Small intestine (tissue), 7 donors: ENCODE measurements at regions not wholly inside any gene's neighbourhood (a gene's known extent, or its start where the extent isn't known, plus 50 kb on each side); places are given as distances from the start of the nearest gene placed in this dataset.

Experiments used
- DNase-seq, 2 donors: peaks; one replicate each; pipeline versions ENCODE4 v3.0.0 to v3.0.0-alpha.2; 2013
- FAIRE-seq: peaks from 2 replicates; lab custom pipeline; 2012; peaks lifted over from hg19 to GRCh38; lab: Jason Lieb, UNC
- H3K27ac ChIP-seq, 3 donors: one replicate each; pipeline ENCODE4 v1.5.1; 2013; ENCODE audit warnings: low read length in 2 of 3, mild to moderate bottlenecking in 2 of 3, control low read depth in 1 of 3, inconsistent platforms in 1 of 3, low read depth in 1 of 3, moderate library complexity in 1 of 3
- H3K27me3 ChIP-seq, 3 donors: one replicate each; pipeline ENCODE4 v1.6.1; 2013; ENCODE audit warnings: low read length in 3 of 3, inconsistent platforms in 1 of 3; ENCODE audit not compliant: control insufficient read depth in 3 of 3, insufficient read depth in 3 of 3
- H3K36me3 ChIP-seq, 3 donors: one replicate each; pipeline ENCODE4 v1.6.1; 2013; ENCODE audit warnings: low read length in 3 of 3, inconsistent platforms in 1 of 3, low read depth in 1 of 3, mild to moderate bottlenecking in 1 of 3, moderate library complexity in 1 of 3; ENCODE audit not compliant: control insufficient read depth in 3 of 3, insufficient read depth in 2 of 3
- H3K4me1 ChIP-seq, 3 donors: one replicate each; pipeline ENCODE4 v1.6.1; 2013; ENCODE audit warnings: low read length in 2 of 3, inconsistent platforms in 1 of 3, low read depth in 1 of 3, mild to moderate bottlenecking in 1 of 3, moderate library complexity in 1 of 3; ENCODE audit not compliant: control insufficient read depth in 3 of 3, insufficient read depth in 2 of 3
- H3K4me3 ChIP-seq, 3 donors: one replicate each; pipeline ENCODE4 v1.5.1; 2013; ENCODE audit warnings: low read length in 3 of 3, control low read depth in 1 of 3, inconsistent platforms in 1 of 3, low read depth in 1 of 3, mild to moderate bottlenecking in 1 of 3, moderate library complexity in 1 of 3
- H3K9me3 ChIP-seq, 2 donors: one replicate each; pipeline ENCODE4 v1.6.1; 2013; ENCODE audit warnings: low read depth in 1 of 2, low read length in 1 of 2; ENCODE audit not compliant: control insufficient read depth in 2 of 2, insufficient read depth in 1 of 2
- WGBS, 3 donors: extraction: QIAGEN DNeasy Blood & Tissue Kit; methylation state at CpG; one replicate each; pipeline ENCODE4 v1.1.7; 2013; 5-methylcytosine and 5-hydroxymethylcytosine counted together
- donor health status: healthy with polysubstance abuse.
- donor health status: control.
- donor health status: control.
- donor health status: Bipolar disorder and iron deficiency.
- donor health status: healthy.

DNA sequence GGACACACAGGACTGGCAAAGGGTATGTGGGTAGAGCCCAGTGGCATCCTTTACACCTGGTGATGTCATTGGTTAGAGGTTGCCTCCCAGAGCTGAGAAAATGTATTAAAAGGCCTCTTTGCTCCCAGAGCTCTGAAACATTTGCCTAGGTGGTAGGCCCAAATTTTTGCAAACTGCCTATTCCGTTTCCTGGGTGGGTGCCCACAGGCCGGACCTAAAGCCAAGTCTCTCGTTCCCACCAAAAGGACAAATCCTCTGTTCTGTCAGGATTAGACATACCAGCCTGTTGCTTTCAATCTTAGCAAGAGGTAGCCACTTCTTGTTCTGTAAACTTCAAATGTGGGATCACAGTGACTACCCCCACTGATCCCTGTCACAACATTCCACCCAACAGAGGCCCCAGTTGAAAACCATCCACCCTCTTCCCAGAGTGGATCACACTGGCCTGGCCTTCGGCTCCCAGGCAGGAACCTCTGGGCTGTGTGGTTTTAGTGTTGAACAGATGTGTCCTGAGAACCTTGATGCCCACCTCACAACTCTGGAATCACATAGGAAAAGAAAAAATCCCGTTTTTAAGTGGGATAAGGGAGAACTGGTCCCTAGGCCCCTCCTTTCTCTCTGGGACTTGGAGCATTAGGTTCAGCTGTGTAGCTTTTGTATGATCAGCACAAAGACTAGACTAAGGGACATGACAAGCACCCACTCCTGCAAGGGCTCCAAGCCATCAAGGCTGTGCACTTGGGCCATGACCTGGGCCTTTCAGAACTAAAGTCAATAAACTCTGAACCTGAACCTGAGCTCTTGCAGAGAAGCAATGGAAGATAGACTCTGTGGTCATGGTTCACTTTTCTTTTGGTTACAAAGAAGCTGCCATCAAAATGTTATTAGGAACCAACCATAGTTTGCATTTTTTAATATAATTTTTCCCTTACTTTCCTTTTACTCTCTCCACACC lies 211.3 kb downstream of the CYP26B1 start:
- FAIRE-seq (no peak), DNase-seq (no peak)
- Histone ChIP-seq H3K9me3 (no peaks in the 10 kb centered on the region), H3K4me1 (peaks cover 0 to 13% (median 3%) of the 10 kb centered on the region in 3 donors), H3K4me3 (no peak overlapping the region), H3K27ac (no peak overlapping the region), H3K27me3 (no peaks in the 10 kb centered on the region), H3K36me3 (no peaks in the 10 kb centered on the region)
- WGBS, 3 donors = 79 to 91% (median 81%) methylated on average over 5 of the region's 5 CpGs

DNA sequence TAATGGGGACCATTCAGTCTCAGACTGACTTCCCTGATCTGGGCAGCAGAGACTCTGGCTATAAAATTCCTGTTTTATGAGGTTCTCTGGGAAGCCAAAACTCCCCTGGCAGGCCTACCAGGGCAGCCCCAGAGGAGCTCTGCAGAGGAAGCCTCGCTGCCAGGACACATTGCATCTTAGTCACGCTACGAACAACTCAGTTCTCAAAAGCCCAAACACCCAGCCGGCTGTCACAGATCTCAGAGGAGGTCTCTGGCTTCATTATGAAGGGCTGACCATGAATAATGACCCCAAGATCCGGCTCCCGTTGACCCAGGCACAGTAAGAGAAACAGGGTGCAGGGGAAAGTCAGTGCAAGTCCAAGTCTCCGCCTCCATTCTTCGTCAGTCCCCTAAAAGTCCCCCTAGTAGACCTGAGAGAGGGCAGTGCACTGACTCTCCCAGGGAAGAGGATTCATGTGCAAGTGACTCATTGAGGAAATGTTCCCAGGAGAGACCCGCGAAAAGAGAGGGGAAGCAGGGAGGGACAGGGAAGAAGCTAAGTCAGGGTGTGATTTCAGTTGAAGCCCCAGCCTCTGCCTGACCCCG lies 212.3 kb downstream of the CYP26B1 start:
- FAIRE-seq = no peak
- no peaks in the 10 kb centered on the region for H3K36me3 ChIP-seq

DNA sequence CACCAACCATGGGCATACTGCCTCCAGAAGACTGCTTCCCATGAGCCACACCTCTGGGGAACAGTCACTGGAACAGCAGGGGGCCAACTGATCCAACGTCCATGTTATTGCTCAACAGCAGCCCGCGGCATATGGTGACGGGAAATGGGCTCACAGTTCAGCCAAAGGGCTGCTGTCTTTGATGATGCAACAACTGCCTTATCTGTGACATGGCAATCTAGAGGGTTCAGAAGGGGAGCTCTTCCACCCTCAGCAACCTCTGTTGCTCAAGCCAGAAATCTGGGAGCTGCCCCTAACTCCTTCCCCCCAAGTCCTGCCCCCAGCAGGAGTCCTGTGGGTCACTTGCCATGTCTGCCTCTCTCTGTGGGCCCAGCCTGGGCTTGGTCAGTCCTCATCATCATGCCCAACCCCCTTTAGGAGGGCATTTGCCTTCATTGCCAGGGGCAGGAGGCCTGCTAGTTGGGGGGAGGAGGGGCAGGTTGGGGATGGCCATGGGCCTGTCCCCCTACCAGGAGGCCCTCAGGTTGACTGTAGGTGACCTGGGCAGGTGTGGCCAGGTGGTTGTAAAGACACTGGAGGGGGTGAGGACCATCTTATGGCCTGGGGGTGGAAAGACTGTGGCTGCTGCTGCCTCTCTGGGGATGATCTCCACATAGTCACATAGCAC lies 212.9 kb downstream of the CYP26B1 start:
- DNase-seq (peak; percentile 43 to 51), FAIRE-seq (no peak)
- Histone ChIP-seq H3K27ac (no peak overlapping the region), H3K4me1 (peaks cover 2 to 19% (median 5%) of the 10 kb centered on the region in 3 donors), H3K27me3 (no peaks in the 10 kb centered on the region), H3K4me3 (no peak overlapping the region), H3K9me3 (no peaks in the 10 kb centered on the region), H3K36me3 (no peaks in the 10 kb centered on the region)
- WGBS, 3 donors = 49 to 64% (median 50%) methylated on average over 4 of the region's 4 CpGs

More for the DNA sequence above, 212.3 kb downstream of the CYP26B1 start:
- H3K27me3 ChIP-seq = no peaks in the 10 kb centered on the region
- no peak overlapping the region for H3K27ac ChIP-seq
- H3K4me1 ChIP-seq = peaks cover 0 to 13% (median under 1%) of the 10 kb centered on the region in 3 donors
- H3K9me3 ChIP-seq = no peaks in the 10 kb centered on the region
- no peak for DNase-seq
- H3K4me3 ChIP-seq = no peak overlapping the region
- 70 to 85% (median 84%) methylated on average over 11 of the region's 11 CpGs for WGBS, 3 donors

DNA sequence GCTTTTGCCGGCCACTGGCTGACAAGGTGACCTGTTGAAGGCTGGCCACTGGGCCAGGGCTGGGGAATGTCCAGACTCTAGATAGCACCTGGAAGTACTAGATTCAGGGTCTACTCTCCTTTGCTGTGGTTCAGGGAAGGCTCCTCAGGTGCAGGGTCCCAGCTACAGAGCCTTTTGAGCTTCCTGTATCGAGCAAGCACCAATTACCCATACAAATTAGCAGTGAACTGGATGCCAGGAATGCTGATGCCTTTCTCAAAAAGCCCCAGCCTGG lies 213.4 kb downstream of the CYP26B1 start:
- H3K36me3 ChIP-seq = no peaks in the 10 kb centered on the region
- no peak overlapping the region for H3K27ac ChIP-seq
- no peak for FAIRE-seq
- no peaks in the 10 kb centered on the region for H3K27me3 ChIP-seq
- H3K4me1 ChIP-seq = peaks cover 2 to 19% (median 7%) of the 10 kb centered on the region in 3 donors
- 81 to 100% (median 91%) methylated on average over 2 of the region's 2 CpGs for WGBS, 3 donors
- H3K4me3 ChIP-seq = no peak overlapping the region
- DNase-seq = no peak
- no peaks in the 10 kb centered on the region for H3K9me3 ChIP-seq

DNA sequence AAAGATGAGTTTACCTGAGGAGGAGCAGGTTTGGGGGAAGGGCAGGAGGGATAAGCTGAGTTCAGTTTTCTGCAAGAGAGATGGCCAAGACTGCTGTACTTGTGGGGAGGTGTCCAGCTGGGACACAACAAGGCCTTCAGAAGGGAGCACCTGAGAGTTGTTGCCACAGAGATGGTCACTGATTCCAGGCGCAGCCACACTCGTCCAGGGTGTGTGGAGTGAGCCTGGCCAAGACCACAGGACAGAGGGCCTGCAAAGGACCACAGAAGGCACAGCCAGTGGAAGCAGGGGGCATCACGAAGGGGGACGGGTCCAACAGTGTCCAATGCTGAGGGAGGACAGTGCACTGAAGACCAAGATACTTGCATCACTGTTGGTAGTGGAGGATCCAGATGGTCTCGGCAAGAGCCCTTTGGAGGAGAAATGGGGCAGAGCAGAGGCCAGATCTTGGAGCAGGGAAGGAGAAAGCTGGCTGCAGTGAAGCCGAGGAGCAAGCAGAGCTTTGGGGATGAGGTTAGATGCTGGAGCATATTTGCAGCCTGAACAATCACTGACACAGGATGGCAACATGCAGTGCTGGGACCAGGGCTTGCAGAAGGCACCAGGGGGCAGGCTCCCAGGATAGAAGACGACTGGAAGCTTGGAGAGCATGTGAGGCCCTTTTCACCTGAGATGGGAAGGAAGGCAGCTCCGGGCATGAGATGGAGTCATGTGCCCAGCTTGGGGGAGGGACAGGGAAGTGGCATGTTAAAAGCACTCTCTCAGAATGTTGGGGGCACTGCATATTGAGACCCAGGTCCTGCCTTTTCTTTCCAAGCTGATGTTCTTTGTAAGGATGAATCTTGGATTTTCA lies 214.0 kb downstream of the CYP26B1 start:
- DNase-seq (peak; percentile 11 to 53), FAIRE-seq (no peak)
- Histone ChIP-seq H3K27me3 (no peaks in the 10 kb centered on the region), H3K4me1 (peaks cover 2 to 19% (median 7%) of the 10 kb centered on the region in 3 donors), H3K27ac (no peak overlapping the region), H3K36me3 (no peaks in the 10 kb centered on the region), H3K9me3 (no peaks in the 10 kb centered on the region), H3K4me3 (no peak overlapping the region)
- 72 to 78% (median 75%) methylated on average over 8 of the region's 8 CpGs for WGBS, 3 donors

DNA sequence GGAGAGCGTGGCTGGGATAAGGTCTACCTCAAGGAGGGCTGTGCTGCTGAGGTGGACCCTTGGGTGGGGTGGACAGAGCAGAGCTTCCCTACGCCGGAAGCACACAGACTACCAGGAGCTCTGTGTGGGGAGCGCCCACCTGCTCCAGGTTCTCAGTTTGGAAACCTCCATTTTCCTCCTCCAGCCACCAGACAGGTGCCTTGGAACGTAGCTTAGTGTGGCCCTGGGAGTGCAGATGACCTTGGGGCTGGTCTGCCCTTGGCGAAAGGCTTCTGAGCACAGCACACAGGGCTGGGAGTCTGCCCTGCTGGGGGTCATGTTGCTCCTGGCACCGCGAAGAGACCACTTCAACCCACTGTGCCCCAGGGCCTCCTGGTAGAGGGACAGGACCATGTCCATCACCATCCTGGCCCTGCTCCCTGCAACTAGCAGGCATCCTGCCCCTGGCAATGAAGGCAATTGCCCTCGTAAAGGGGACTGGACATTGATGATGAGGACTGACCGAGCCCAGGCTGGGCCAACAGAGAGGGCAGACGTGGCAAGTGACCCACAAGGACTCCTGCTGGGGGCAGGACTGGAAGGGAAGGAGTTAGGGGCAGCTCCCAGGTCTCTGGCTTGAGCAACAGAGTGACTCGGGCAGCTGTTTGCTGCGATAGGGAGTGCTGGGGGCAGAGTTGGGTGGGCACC lies 214.7 kb downstream of the CYP26B1 start:
- DNase-seq (no peak), FAIRE-seq (no peak)
- Histone ChIP-seq H3K36me3 (no peaks in the 10 kb centered on the region), H3K27ac (no peak overlapping the region), H3K27me3 (no peaks in the 10 kb centered on the region), H3K4me1 (peaks cover 2 to 19% (median 7%) of the 10 kb centered on the region in 3 donors), H3K9me3 (no peaks in the 10 kb centered on the region), H3K4me3 (no peak overlapping the region)
- WGBS, 3 donors = 78 to 93% (median 88%) methylated on average over 13 of the region's 13 CpGs

DNA sequence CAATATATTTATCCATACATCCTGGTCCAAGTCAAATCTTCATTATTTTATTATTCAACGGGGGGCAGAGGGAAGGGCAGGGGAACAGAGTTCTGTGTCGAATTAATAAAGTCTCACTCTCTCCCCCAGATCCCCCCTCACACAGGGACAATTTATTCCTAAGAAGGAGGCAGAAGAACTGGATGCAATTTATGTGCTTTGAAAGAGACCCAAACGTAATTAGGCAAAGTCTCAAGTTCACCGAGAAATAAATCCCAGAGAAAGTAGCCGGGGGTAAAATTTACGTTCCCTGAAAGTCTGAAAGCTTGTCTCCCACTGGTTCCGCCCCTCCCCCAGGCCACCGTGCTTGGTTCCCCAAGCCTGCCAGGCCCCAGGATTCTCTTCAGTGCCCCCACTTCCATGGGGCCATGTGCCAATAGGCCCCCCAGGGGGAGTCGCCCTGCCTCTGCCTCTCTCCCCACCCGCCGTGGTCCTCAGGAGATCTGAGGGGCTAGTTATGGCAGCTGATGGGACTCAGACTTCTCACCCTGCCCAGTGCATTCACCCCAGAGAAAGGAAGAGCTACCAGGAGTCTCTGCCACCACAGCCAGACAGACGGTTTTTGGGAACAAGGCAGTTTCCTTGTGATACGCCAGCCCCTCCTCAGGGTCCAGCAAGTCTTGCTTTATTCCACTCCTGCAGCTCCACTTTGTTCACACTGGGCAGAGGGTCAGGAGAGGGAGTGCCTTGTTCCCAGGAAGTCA lies 215.5 kb downstream of the CYP26B1 start:
- Histone ChIP-seq H3K27ac (no peak overlapping the region), H3K4me3 (no peak overlapping the region), H3K9me3 (no peaks in the 10 kb centered on the region), H3K36me3 (no peaks in the 10 kb centered on the region), H3K27me3 (no peaks in the 10 kb centered on the region), H3K4me1 (peaks cover 2 to 22% (median 7%) of the 10 kb centered on the region in 3 donors)
- DNase-seq = no peak
- no peak for FAIRE-seq
- WGBS, 3 donors = 79 to 86% (median 81%) methylated on average over 13 of the region's 13 CpGs
